Activated CD4-positive, alpha-beta T cell treated with anti-CD3 and anti-CD28 coated beads, Interleukin-2, amount 50 U/mL, for 4 hours (primary cell): ENCODE measurements at regions not wholly inside any gene's neighbourhood (a gene's known extent, or its start where the extent isn't known, plus 50 kb on each side); places are given as distances from the start of the nearest gene placed in this dataset.

Experiments used
- DNase-seq, 2 experiments: peaks; one replicate each; pipeline ENCODE4 v3.0.0-alpha.2; 2020

DNA sequence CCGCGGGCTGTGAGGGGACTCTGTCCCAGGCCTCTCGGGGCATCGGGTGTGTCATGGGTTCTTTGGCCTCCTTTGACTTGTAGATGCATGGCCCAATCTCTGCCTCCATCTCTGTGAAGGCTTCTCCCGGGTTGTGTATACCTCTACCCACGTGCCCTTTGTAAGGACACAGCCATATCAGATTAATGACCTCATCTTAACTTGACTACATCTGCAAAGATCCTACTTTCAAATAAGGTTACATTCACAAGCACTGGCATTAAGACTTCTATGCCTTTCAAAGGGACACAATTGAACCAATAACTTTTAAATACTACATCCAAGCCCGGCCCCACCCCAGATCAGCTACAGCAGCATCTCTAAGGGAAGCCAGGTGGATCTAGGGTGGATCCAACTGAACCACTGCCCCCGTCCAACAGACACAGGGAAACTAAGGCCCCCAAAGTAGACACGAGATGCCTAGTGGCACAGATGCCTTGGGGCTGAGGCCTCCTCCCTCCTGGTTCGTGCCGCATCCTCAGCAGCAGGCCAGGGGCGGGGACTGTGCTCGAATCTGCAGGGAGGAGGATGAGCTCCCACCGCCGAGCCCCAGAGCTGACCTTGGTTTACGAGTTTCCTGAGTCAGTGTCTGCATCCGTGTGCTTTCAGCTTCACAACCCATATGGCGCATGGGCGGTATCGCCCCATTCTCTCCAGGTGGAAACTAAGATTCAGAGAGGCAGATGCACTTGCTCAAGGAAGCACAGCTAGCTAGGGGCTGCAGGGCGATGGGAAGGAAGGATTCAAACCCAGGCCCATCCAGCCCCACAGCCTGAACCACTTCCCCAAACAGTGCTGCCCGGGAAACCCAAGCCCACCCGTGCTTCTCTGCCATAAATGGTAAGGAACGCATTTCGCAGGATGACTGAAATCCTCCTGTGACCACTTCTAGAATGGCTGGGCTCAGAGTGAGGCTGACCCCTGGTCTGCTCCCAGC lies 353.3 kb downstream of the C16orf95 start:
- no peak for DNase-seq

DNA sequence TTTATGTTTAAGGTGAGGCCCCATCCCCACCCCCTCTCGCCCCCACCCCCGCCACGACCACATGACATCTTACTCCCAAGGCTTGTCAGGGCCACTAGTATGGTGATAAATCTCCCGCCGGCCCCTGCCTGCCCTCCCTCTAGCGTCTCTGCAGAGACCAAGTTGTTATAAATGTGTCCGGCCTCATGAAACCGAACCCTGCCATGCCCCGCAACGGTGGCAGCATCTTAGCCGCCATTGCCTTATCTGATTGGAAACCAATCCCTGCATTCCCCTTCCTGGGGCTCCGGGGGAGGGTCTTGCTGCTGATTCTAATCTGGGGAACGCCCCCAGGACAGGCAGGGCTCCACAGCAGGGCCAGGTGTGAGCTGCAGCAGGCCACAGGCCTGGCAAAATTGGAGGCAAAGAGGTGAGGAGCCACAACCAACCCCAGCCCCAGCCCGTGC lies 352.4 kb downstream of the C16orf95 start:
- DNase-seq: no peak

GRCh38 chr16:86965331-86965730 lies 351.9 kb downstream of the C16orf95 start:
- DNase-seq: no peak

GRCh38 chr16:86965840-86966550 lies 351.2 kb downstream of the C16orf95 start:
- no peak for DNase-seq

GRCh38 chr16:86966777-86967176 lies 350.4 kb downstream of the C16orf95 start:
- no peak for DNase-seq

DNA sequence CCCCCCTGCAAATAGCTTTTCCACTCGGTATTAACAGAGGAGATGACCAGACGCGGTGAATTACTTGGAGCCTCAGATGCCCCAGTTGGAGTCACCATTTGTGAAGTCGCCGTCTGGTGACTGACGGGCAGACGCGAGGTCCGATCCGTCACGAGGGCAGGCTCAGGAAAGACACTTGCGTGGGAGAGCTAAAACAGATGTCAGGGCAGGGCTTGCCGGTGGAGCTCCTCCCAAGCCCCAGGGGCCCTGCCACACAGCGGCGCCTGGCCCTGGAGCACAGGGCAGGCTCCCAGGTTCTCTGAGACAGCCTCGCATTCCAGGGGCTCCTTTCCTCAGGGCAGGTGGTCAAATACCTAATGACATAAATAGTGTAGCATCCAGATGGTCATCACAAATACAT lies 348.3 kb downstream of the C16orf95 start:
- no peak for DNase-seq

DNA sequence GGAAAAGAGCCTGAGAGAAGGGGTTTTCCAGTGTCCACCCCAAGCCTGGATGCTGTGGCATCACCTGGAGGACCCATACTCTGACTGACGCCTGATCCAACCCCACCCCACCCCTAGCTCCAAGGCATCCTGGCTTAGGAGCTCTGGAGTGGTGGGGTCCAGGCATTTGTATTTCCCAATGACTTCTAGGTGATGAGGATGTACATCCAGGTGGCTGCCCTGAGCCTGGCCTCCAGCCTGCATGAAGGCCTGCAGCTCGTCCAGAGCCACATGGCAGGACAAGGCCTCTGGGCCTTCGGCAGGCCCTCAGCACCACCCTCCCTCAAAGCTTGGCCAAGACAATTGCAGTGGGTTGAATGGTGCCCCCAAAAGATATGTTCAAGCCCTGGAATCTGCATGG lies 347.5 kb downstream of the C16orf95 start:
- no peak for DNase-seq

DNA sequence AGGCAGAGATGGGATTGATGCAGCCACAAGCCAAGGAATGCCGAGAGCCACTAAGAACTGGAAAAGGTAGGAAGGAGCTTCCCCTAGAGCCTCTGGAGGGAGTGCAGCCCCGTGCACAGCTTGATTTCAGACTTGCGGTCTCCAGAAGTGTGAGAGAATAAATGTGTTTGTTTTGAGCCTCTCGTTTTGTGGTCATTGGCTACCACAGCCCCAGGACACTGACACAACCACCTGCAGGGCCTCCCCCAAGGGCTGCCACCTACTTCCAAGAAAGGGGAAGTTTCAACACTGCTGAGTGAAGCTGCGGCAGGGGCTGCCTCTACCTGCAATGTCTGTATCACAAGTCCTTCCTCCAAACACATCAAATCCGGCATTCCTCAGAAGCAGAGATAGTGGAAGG lies 346.9 kb downstream of the C16orf95 start:
- DNase-seq: no peak

DNA sequence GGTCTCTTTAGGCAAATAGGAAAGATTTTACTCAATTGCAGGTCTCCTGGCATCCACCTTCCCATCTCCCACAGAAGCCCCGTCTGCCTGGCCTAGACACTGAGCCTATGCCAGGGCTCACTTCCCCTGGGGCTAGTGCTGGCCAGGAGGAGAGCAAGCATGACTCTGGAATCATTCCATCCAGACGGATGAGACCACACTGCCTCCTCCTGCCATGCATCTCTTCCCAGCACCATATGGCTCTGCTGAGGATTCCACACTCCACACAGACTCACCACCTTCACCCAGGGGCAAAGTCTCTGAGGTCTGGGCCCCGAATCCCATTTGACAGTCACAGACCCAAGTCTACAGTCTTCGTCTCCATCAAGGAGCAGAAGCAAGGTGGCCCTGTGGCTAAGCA lies 346.5 kb downstream of the C16orf95 start:
- DNase-seq: no peak

DNA sequence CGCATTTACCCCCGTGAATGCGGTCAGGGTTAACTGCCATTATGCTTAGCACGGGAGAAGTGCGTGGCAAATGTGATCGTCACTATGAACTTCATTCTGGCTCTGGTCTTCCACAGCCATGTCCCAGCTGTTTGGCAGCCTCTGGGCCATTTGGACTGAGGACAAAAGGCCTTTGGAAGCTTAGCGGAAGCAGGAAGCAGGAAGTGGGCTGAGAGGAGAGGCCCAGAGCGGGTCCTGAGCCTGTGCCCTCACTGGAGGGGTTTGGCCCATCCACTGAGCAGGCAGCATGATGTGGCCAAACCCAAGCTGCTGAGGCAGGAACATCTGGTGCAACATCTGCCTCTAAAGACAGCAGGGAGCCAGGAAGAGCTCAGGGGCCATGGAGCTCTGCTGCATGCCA lies 345.9 kb downstream of the C16orf95 start:
- no peak for DNase-seq

GRCh38 chr16:86974120-86974519 lies 343.1 kb downstream of the C16orf95 start:
- DNase-seq: no peak

DNA sequence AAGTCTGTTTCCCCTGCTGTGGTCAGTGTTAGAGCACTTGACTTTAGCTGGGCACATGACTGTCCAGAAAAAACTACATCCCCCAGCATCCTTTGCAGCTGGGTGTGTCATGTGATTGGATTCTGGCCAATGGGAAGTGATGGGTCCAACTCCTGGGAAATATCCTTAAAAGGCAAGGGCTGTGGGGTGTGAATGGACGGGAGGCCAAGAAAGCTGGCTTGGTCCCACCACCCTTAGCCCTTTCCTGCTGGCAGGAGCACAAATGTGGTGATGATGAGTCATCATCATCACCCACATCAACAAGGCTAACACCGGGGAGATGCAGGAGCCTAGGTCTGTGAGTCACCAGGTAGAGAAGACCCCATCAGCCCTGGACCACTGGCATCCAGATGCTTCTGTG lies 341.7 kb downstream of the C16orf95 start:
- no peak for DNase-seq

GRCh38 chr16:86977076-86977676 lies 340.0 kb downstream of the C16orf95 start:
- DNase-seq: no peak

GRCh38 chr16:86978445-86979030 lies 338.7 kb downstream of the C16orf95 start:
- no peak for DNase-seq

GRCh38 chr16:86979061-86979460 lies 338.1 kb downstream of the C16orf95 start:
- DNase-seq: no peak

GRCh38 chr16:86979984-86980553 lies 337.1 kb downstream of the C16orf95 start:
- DNase-seq: no peak

GRCh38 chr16:86980644-86981043 lies 336.5 kb downstream of the C16orf95 start:
- DNase-seq: no peak

DNA sequence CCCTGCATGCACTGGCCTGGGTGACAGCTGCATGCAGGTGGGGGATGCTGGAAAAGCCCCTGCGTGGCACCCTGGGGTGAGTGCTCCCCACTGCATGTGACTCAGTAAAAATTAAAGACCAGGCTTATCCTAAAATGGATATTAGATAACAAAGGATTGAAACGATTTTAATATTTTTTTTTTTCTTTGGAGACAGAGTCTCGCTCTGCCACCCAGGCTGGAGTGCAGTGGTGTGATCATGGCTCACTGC lies 334.9 kb downstream of the C16orf95 start:
- DNase-seq: no peak

GRCh38 chr16:86982912-86983311 lies 334.3 kb downstream of the C16orf95 start:
- DNase-seq: no peak

- DNase-seq: no peak
Measured at GRCh38 chr16:86983621-86984020, 333.6 kb downstream of the C16orf95 start.

- no peak for DNase-seq
Measured at GRCh38 chr16:86984343-86984742, 332.8 kb downstream of the C16orf95 start.

GRCh38 chr16:86984991-86985647 lies 332.1 kb downstream of the C16orf95 start:
- no peak for DNase-seq

- no peak for DNase-seq
Measured at GRCh38 chr16:86985648-86986015, 331.6 kb downstream of the C16orf95 start.
